PC-9 (cell line): ENCODE measurements at regions not wholly inside any gene's neighbourhood (a gene's known extent, or its start where the extent isn't known, plus 50 kb on each side); places are given as distances from the start of the nearest gene placed in this dataset.
"Not testable (repeated sequence)": the region's sequence is repeated elsewhere in the genome, so short reads cannot be mapped to it uniquely, and the experiment has no call there.

Experiments used
- BruUV-seq: library from RNA; stranded (reverse); fragments of 400-500 nt; replicated peaks from 2 replicates; lab custom pipeline; 2021; lab: Mats Ljungman, UMichigan
- CTCF ChIA-PET: fragments of 300-600 bp; sonication (Branson Sonifier 250); formaldehyde crosslinking; loops from one replicate; lab custom pipeline; 2022; ENCODE audit warnings: antibody characterized with exemption; lab: Charles Lee
- POLR2A ChIA-PET: fragments of 300-600 bp; sonication (Branson Sonifier 250); formaldehyde crosslinking; loops from one replicate; lab custom pipeline; 2022; ENCODE audit warnings: antibody characterized with exemption; ENCODE audit not compliant: unreplicated experiment; lab: Charles Lee
- DNase-seq, 2 experiments: peaks; one replicate each; pipeline versions ENCODE4 v3.0.0 to v3.0.0-alpha.2; 2015 to 2022; ENCODE audit warnings: mixed read lengths in 1 of 2
- H2AFZ ChIP-seq: fragments of 200-600 bp; sonication (generic); 2 replicates; pipeline ENCODE4 v1.8.1; 2017; ENCODE audit warnings: antibody characterized with exemption
- H3F3A ChIP-seq: fragments of 200-600 bp; sonication (generic); 2 replicates; pipeline ENCODE4 v1.8.1; 2017; ENCODE audit warnings: antibody characterized with exemption, mild to moderate bottlenecking, low read depth; ENCODE audit not compliant: insufficient read depth
- H3K27ac ChIP-seq: fragments of 200-600 bp; sonication (generic); 2 replicates; pipeline ENCODE4 v1.6.1; 2016; ENCODE audit warnings: mixed run types
- H3K27me3 ChIP-seq: fragments of 200-600 bp; sonication (generic); 2 replicates; pipeline ENCODE4 v1.6.1; 2016; ENCODE audit warnings: low read depth, mixed run types; ENCODE audit not compliant: insufficient read depth
- H3K36me3 ChIP-seq: fragments of 200-600 bp; sonication (generic); 2 replicates; pipeline ENCODE4 v1.6.1; 2016; ENCODE audit warnings: low read depth, mixed run types
- H3K4me1 ChIP-seq: fragments of 200-600 bp; sonication (generic); replicated peaks from 2 replicates; pipeline ENCODE4 v1.6.1; 2016; ENCODE audit warnings: mixed run types; ENCODE audit not compliant: insufficient read depth
- H3K4me2 ChIP-seq: fragments of 200-600 bp; sonication (generic); 2 replicates; pipeline ENCODE4 v1.6.1; 2017; ENCODE audit warnings: mixed run types
- H3K4me3 ChIP-seq: fragments of 200-600 bp; sonication (generic); 2 replicates; pipeline ENCODE4 v1.6.1; 2016; ENCODE audit warnings: mixed run types
- H3K79me2 ChIP-seq: fragments of 200-600 bp; sonication (generic); 2 replicates; pipeline ENCODE4 v1.6.1; 2017; ENCODE audit warnings: low read depth, mixed run types
- H3K9me2 ChIP-seq: fragments of 200-600 bp; sonication (generic); 2 replicates; pipeline ENCODE4 v1.8.1; 2017; ENCODE audit warnings: mild to moderate bottlenecking; ENCODE audit not compliant: insufficient read depth
- H3K9me3 ChIP-seq: fragments of 200-600 bp; sonication (generic); 2 replicates; pipeline ENCODE4 v1.8.1; 2016; ENCODE audit warnings: low read depth; ENCODE audit not compliant: insufficient read depth
- H4K20me1 ChIP-seq: fragments of 200-600 bp; sonication (generic); 2 replicates; pipeline ENCODE4 v1.8.1; 2017; ENCODE audit not compliant: insufficient read depth
- CTCF ChIP-seq: fragments of 200-600 bp; sonication (generic); conservative IDR thresholded peaks from 2 replicates; pipeline ENCODE4 v1.6.1; 2017; ENCODE audit warnings: mixed run types, antibody characterized with exemption, mild to moderate bottlenecking, moderate library complexity
- EZH2 ChIP-seq: fragments of 200-600 bp; sonication (generic); IDR thresholded peaks from 2 replicates; pipeline ENCODE4 v1.8.0; 2017; ENCODE audit warnings: antibody characterized with exemption, low read depth
- intact Hi-C: fragments of 100-400 bp; cut with micrococcal nuclease; formaldehyde crosslinking; loops from one replicate; pipeline ENCODE4 v1.10.0; 2022; ENCODE audit not compliant: unreplicated experiment

GRCh38 chr21:9772348-9772672 lies 749.1 kb upstream of the TPTE start:
- Histone ChIP-seq H3K4me2 (no peak overlapping the region), H3K9me2 (no peaks in the 10 kb centered on the region), H3F3A (no peaks in the 10 kb centered on the region), H3K27ac (no peak overlapping the region), H4K20me1 (no peaks in the 10 kb centered on the region), H3K36me3 (no peaks in the 10 kb centered on the region), H3K4me1 (no peaks in the 10 kb centered on the region), H2AFZ (no peak overlapping the region), H3K9me3 (no peaks in the 10 kb centered on the region), H3K27me3 (peaks cover 86% of the 10 kb centered on the region), H3K4me3 (no peak overlapping the region), H3K79me2 (no peaks in the 10 kb centered on the region)
- TF ChIP-seq EZH2: no peak
- no peak for DNase-seq
- POLR2A ChIA-PET: no interaction called here
- CTCF ChIA-PET: no interaction called here
- intact Hi-C loops: no loop called here
- no TSS peak for BruUV-seq

GRCh38 chr21:9772877-9773420 lies 748.4 kb upstream of the TPTE start:
- intact Hi-C loops, H2AFZ ChIP-seq, POLR2A ChIA-PET, H3K9me3 ChIP-seq, BruUV-seq, H3K4me1 ChIP-seq, H4K20me1 ChIP-seq, DNase-seq, H3K4me2 ChIP-seq, H3K9me2 ChIP-seq, H3K79me2 ChIP-seq, CTCF ChIA-PET, H3K27ac ChIP-seq, H3K36me3 ChIP-seq, H3F3A ChIP-seq, H3K4me3 ChIP-seq: not testable (repeated sequence)
- peaks cover 82% of the 10 kb centered on the region for H3K27me3 ChIP-seq

- H3K9me3 ChIP-seq: no peaks in the 10 kb centered on the region
- peaks cover 75% of the 10 kb centered on the region for H3K27me3 ChIP-seq
- no peaks in the 10 kb centered on the region for H3K79me2 ChIP-seq
- no peaks in the 10 kb centered on the region for H3K4me1 ChIP-seq
- no peak overlapping the region for H2AFZ ChIP-seq
- no peak for DNase-seq
- TF ChIP-seq EZH2 (no peak), CTCF (no peak)
- H4K20me1 ChIP-seq: no peaks in the 10 kb centered on the region
- ChIA-PET POLR2A (no interaction called here), CTCF (no interaction called here)
- H3K9me2 ChIP-seq: no peaks in the 10 kb centered on the region
- H3K36me3 ChIP-seq: no peaks in the 10 kb centered on the region
- no peak overlapping the region for H3K4me3 ChIP-seq
- no peak overlapping the region for H3K27ac ChIP-seq
- intact Hi-C loops: no loop called here
- no peaks in the 10 kb centered on the region for H3F3A ChIP-seq
- no peak overlapping the region for H3K4me2 ChIP-seq
- BruUV-seq: no TSS peak
Measured at GRCh38 chr21:9774347-9774746, 747.0 kb upstream of the TPTE start.

- H3K9me3 ChIP-seq, H3K36me3 ChIP-seq, CTCF ChIA-PET, DNase-seq, H3K27ac ChIP-seq, POLR2A ChIA-PET, H3K4me2 ChIP-seq, H4K20me1 ChIP-seq, H3F3A ChIP-seq, H3K79me2 ChIP-seq, intact Hi-C loops, H3K4me3 ChIP-seq, H2AFZ ChIP-seq, BruUV-seq, H3K4me1 ChIP-seq, H3K9me2 ChIP-seq: not testable (repeated sequence)
- H3K27me3 ChIP-seq: peaks cover 70% of the 10 kb centered on the region
Measured at GRCh38 chr21:9774901-9775593, 746.3 kb upstream of the TPTE start.

GRCh38 chr21:9775877-9776276 lies 745.5 kb upstream of the TPTE start:
- POLR2A ChIA-PET, H3F3A ChIP-seq, BruUV-seq: not testable (repeated sequence)

GRCh38 chr21:9776286-9777020 lies 744.9 kb upstream of the TPTE start:
- DNase-seq, H3F3A ChIP-seq, H3K4me1 ChIP-seq, H3K4me2 ChIP-seq, CTCF ChIA-PET, H3K4me3 ChIP-seq, POLR2A ChIA-PET, H4K20me1 ChIP-seq, BruUV-seq, H3K27ac ChIP-seq, H3K79me2 ChIP-seq, H3K9me2 ChIP-seq, H2AFZ ChIP-seq, H3K36me3 ChIP-seq, H3K9me3 ChIP-seq, intact Hi-C loops: not testable (repeated sequence)
- peaks cover 56% of the 10 kb centered on the region for H3K27me3 ChIP-seq

More at GRCh38 chr21:9775877-9776276, 745.5 kb upstream of the TPTE start:
- H3K9me3 ChIP-seq, intact Hi-C loops, DNase-seq, H2AFZ ChIP-seq, H3K4me1 ChIP-seq, H3K27ac ChIP-seq, H3K9me2 ChIP-seq, H3K4me3 ChIP-seq, H4K20me1 ChIP-seq, H3K36me3 ChIP-seq, H3K4me2 ChIP-seq, CTCF ChIA-PET, H3K79me2 ChIP-seq: not testable (repeated sequence)
- peaks cover 61% of the 10 kb centered on the region for H3K27me3 ChIP-seq
